GM19240 (cell line): ENCODE measurements at regions not wholly inside any gene's neighbourhood (a gene's known extent, or its start where the extent isn't known, plus 50 kb on each side); places are given as distances from the start of the nearest gene placed in this dataset.
"Not testable (repeated sequence)": the region's sequence is repeated elsewhere in the genome, so short reads cannot be mapped to it uniquely, and the experiment has no call there.

Source experiments
- DNase-seq: peaks from one replicate; pipeline ENCODE4 v3.0.0; 2011; ENCODE audit warnings: low spot score; ENCODE audit not compliant: insufficient read length

DNA sequence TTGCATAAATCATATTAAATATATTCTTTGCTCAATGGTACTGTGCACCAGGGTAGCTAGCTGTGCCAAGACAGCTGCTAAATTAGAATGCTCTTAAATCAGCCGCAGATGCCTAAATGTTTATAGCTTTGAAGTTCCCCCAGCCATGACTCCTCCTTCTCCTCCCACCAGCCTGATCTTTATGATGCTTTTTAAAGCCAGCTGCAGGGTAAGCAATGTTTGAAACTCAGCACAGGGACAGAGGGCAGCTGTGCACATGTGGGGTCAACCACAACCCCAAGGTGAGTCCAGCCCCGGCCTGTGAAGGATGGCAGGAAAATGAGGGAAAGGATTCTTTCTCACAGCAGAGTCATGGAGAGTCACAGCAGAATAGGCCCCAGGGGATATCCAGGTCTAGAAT, 635.7 kb downstream of the UQCRFS1 start:
- no peak for DNase-seq

DNA sequence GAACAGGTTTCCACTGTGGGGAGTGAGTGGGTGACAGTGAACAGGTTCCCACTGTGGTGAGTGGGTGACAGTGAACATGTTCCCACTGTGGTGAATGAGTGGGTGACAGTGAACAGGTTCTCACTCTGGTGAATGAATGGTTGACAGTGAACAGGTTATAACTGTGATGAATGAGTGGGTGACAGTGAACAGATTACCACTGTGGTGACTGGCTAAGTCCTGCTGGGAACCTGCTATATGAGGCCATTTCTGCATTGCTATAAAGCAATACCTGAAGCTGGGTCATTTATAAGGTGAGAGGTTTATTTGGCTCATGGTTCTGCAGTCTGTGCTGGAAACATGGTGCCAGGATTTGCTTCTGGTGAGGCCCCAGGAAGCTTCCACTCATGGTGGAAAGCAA, 637.1 kb downstream of the UQCRFS1 start:
- no peak for DNase-seq

DNA sequence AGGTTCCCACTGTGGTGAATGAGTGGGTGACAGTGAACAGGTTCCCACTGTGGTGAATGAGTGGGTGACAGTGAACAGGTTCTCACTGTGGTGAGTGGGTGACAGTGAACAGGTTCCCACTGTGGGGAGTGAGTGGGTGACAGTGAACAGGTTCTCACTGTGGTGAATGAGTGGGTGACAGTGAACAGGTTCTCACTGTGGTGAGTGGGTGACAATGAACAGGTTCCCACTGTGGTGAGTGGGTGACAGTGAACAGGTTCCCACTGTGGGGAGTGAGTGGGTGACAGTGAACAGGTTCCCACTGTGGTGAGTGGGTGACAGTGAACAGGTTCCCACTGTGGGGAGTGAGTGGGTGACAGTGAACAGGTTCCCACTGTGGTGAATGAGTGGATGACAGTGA, 637.6 kb downstream of the UQCRFS1 start:
- not testable (repeated sequence) for DNase-seq

DNA sequence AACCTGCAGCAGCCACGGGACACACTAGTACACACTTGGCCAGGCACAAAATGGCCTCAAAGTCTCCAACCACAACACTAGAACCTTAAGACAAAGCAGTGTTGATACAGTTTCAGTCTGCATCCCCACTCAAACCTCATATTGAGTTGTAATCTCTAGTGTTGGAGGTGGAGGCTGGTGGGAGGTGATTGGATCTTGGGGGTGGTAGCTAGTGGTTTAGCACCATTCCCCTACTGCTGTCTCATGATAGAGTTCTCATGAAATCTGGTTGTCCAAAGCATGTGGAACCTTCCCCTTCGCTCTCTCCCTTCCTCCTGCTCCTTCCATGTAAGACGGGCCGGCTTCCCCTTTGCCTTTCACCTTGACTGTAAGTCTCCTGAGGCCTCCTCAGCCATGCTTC, 638.7 kb downstream of the UQCRFS1 start:
- no peak for DNase-seq

DNA sequence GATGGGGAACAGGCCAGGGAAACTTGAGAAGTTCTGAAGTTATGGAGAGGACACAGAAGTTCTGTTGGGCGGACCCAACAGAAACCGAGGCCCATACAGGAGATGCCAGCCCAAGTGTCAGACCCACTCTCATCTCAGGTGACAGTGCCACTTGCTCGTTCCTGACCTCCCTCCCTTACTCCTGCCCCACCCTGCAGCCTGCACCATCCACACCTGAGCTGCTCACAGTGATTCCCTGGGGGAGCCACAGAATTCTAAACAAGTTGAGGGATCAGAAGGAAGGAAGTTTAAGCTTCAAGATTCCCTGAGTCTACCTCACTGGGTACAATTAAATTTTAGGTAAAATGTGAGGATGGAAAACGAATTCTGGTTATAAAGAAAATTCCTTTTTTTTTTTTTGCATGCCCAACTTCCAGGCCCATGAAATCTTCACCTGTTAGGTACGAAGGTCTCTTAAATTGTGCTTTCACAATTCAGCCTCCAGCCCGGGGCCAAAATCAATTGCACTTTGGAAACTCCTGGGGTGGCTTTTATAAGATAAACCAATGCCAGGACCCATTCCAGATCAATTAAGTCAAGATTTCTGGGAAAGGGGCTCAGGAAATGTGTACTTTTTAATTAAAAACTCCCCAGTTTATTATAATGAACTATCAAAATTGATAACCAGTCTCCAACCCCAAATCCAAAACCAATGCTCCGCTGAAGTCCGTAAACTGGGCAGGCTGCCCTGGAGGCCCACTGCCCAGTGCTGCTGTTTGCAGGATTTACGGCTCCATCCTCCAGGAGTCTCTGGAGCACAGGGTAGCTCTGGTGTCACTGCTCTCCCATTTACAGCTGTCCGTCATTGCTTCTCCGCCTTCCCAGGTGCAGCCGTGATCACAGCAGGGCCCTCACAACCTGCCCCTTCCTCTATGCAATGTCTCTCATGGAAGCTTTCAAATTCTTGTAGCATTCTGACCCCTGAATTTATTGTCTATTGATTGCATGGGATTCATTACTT, 643.5 kb downstream of the UQCRFS1 start:
- no peak for DNase-seq

DNA sequence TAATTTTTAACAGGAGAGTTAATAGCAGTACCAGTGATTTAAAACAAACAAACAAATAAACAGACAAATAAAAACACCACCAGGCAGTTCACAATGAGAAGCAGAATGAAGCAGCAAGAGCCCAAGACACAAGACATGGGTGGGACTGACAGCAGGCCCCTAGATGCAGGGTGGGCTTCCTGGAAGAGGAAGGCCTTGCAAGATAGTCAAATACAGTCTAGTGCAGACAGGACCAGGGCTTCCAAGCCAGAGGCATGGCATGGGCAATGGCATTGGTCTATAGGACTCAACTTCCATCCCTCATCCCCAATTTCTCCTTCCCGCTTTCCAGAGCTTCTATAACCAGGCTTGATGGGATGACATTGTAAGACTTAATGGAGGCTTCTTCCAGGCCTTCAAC, 645.1 kb downstream of the UQCRFS1 start:
- no peak for DNase-seq

DNA sequence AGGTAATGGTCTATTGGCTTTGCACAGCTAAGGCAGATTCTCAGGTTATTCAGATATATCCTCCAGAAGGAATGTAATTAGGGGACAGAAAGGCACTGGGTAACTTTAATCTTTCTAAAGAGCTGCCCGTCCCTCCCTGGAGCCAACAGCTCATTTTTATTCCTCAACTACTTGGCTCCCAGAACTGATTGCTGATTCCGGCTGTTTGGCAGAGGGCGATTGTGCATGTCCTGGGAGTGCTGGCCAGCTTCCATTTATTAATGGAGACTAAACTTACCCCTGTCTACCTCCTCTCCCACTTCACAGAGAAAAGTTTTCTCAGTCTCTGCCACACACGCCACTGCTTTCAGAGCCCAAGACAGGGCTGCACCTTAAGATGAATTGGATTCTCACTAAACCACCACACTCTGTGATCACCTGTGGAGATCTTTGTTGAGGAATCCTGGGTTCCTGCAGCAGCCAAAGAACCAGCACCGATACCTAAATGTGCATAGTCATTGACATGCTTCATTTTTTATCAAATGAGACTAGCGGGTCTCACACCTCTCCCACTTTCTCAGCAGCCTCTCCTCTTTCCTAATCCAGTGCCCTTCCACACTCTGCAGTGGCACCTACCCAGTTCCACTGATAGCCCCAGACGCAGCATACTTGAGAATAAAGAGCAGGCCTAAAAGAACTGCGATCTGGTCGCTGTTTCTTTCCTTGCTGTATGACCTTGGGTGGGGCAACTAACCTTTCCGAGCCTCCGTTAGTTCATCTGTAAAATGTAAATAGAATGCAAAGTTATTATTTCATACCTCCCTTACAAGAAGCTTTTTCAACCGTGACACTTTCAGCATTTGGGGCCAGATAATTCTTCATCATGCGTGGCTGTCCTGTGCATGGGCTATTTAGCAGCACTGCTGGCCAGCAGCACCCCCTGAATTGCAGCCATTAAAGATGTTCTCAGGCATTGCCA, 648.7 kb downstream of the UQCRFS1 start:
- no peak for DNase-seq

DNA sequence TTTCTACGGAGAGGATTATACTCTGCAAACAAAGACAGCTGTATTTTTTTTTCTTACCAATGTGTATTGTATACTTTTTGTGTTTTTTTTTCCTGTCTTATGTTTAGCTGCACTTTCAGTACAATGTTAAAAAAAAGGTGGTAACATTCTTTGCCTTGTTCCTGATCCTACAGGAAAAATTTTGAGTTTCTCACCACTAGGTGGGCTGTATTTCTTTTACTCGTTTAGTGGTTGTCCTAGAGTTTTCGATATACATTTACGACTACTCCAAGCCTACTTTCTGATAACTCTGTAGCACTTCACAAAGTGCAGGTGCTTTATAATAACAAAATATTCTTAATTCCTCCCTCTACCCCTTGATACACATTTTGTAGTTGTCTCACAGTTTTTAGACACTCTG, 652.2 kb downstream of the UQCRFS1 start:
- DNase-seq = no peak

DNA sequence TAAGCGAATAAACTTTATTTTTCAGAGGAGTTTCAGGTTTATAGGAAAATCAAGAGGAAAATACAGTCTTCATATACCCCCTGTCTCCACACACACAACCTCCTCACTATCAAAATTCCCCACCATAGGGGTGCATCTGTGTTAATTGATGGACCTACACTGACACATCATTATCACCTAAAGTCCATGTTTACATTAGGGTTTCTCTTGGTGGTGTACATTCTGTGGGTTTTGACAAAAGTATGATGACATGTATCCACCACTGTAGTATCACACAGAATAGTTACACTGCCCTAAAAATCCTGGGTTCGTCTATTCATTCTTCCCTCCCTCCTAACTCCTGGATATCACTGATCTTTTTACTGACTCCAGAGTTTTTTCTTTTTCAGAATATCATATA, 654.2 kb downstream of the UQCRFS1 start:
- no peak for DNase-seq

DNA sequence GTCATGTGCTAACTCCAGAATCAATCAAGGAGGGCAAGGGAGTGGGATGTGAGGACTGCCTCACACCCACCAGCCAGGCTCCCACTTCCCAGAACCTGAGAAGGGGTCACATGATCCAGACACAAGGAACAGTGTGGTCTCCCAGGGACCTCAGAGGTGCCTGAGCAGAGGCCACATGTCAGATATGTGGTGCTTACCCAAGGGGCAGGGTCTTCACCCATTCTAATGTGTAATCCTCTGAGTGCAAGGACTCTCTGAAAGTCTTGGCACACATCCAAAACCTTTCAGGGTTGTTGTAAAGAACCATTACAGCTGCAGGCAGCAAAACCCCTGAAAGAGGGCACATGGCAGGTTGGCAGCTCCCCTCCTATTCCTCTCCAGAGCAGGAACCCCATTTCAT, 656.6 kb downstream of the UQCRFS1 start:
- DNase-seq = no peak

DNA sequence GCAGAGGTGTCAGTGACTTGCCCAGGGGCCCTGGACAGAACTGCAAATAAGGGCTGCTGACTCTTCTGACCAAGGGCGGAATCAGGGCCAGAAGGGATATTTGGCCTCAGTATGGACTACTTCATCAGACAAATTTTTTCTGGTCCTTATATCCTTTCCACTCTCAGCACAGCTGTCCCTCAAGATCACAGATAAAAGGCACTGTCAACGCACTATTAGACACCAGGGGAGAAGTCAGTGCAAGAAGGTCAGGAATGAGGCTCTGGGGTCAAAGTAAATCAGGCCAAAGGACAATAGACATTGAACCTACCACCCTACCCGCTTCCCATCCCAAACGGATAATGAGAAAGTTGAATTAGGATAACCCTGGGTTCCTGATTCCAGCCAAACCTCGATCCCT, 657.6 kb downstream of the UQCRFS1 start:
- DNase-seq = no peak

DNA sequence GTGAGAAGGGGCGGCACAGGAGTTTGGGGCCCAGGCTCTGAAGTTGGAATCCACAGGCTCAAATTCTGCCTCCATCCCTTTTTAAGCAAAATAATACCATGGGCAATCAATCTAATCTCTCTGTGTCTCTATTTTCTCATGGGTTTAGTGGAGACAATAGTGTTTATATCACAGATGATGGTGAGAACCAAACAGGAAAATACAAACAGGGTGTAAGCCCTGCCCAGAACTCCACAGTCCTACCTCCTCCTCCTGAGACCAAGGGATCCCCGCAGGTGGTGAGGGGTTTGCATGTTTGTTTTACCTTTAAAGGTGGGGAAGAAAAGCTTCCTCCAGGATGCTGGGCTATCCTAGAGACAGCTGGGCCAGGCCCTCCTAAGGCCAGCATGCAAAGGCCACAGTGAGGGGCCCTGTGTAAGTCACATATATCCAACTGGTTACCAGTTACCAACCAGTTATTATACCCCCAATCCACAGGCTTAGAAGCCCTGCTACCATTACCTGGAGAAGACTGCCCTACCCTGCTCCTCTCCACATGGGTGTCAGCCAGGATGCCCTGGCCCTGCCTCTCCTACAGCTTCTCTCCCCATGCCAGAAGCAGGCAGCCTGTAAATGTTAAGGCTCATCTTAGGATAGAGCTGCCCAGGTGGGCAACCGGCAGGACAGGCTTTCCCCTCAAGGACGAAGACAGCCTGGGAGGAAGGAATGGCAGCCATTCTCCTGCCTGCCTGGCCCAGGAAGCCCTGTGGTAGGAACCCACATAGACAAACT, 658.4 kb downstream of the UQCRFS1 start:
- no peak for DNase-seq

DNA sequence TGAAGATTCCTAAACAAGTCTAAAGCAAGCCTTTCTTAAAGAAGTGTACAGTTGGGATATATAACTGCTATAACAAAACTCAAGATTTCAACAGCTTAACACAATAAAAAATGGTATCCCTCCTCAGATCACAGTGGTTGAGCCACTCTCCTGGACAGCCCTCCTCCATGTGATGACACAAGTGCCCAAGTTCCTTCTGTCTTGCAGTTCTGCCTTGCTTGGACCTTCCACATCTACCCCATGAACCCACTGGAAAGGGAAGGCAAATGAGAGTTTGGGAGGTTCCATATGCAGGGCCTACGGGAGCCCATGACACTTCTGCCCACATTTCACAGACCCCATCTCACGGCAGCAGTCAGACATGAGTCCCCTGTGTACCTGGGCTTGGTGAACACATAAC, 659.2 kb downstream of the UQCRFS1 start:
- DNase-seq = no peak

DNA sequence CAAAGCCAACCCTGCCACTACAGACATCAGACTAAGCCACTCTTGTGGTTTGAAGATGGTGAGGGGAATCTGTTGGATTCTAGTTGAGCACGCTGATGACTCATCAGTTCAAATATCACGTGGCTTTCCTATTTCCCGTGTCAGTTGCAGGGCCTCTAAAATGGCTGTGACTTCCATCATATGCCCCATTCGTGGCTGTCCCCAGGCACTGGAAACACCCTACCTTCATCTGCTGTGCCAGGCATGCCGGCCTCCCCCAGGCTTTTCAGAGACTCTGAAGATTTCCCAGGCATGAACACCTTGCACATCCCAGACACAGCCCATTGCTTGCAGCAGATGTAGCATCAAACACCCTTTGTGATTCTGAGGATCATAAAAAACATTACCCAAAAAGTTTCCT, 659.9 kb downstream of the UQCRFS1 start:
- DNase-seq = no peak

DNA sequence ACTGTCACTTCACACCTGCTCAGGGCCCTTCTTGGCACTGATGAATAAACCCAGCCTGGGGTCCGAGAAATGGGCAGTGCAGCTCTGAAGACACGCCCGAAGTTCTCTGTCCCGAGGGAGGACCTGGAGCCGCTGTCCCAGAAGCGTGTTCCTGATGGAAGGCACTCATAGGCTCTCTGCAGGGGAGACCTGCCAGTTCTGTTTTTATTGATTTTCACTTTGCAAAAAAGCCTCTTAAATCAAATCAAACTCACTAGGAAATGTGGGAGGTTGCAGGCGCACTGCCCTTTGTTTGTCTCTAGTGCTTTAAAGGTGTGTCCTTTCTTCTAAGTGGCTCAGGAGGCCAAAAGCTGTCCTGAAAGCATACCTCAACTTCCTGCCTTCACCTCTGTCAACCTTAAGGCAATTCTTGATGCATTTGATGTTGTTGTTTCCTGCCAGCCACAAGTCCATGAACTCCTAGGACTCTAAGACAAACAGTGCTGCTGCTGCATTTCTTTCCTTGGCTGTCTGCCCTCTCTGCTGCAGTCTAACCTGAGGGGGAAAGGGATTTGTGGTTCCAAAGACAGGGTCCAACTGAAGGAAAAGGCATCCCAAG, 663.2 kb downstream of the UQCRFS1 start:
- DNase-seq = no peak

DNA sequence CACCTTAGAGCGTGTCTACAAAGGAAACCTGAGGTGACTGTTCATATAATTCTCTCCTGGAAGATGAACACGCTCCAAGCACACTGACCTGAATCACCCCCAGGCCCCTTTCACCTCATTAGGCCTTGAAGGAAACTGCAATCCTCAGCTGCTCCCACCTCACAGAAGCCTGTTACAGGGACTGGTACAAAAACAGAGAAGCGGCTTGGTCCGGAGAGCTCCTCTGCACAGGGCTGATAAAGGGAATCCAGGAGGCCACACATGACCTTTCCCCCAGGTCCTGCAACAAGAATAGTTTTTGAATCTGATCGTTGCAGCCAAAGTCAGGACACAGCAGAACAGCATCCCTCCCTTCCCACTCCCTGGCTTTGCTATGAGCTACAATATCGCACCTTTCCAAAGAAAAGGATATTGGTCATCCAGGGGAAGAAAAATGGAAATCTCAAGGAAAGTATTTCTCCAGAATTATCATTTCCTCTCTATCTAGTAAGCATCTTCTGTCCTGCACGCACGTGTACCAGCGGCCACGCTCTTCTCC, 666.7 kb downstream of the UQCRFS1 start:
- no peak for DNase-seq

DNA sequence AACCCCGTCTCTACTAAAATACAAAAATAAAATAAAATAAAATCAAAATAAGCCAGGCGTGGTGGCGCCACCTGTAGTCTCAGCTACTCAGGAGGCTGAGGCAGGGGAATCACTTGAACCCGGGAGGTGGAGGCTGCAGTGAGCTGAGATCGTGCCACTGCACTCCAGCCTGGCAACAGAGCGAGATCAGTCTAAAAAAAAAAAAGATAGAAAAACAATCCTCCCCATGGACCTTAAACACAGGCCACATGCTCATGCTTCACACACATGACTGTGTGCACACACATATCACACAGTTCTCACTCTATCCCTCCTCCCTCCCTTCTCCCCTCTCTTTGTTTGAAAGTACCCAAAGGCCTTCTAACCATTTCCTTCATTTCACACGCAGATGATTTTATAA, 667.6 kb downstream of the UQCRFS1 start:
- not testable (repeated sequence) for DNase-seq

DNA sequence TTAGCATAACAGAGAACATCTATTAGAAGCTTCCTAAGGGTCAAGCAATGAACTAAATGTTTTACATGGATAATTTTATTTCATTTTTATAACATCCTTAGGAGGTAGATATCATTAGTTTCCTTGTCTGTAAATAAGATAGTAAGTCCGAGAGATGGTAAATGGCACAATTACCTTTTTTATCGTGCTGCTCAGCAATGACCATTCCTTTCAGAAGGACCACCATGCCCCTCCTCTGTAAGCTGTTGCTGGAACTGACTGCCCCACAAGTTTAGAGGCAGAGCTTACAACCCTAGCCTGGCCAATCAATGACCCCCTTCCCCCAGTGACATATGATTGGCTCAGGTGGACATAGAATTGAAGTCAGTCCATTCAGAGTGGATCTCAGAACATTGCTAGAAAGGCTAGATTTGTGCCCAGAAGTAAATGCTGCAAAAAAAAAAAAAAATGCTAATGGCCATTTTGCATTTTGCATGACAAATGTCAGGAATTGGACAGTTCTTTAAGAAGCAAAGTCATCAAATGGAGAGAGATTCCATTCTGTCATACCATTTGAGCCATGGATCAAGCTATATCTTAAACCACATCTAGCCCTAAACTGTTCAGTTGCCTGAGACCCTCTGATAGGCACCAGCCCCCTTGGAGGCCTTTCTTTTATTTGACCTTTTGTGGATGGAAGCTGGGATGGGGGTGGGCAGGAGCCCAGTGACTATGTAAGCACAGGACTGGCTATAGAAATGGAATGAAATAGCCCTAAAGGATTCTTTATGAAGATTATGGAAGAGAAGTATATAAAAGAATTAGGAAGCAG, 668.3 kb downstream of the UQCRFS1 start:
- DNase-seq = no peak

DNA sequence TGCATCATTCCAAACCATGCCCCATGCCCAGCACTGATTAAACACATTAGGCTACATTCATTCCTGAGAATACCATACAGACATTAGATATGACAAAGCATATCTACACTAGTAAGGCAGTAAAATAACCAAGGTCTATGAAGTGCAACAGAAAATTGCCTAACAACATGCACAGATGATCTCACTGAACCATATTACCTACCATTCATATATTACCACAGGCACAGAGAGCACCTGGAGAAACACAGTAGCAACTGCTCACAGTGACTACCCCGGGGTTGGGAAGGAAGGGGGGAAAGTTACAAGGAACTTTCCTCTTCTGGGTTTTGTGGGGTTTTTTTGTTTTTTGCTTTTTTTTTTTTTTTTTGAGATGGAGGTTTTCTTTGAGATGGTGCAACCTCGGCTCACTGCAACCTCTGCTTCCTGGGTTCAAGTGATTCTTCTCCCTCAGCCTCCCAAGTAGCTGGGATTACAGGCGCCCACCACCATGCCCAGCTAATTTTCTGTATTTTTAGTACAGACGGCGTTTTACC, 669.6 kb downstream of the UQCRFS1 start:
- DNase-seq = no peak
